ENCODE measurements at regions not wholly inside any gene's neighbourhood (a gene's known extent, or its start where the extent isn't known, plus 50 kb on each side); places are given as distances from the start of the nearest gene placed in this dataset.

GRCh38 chr5:130797303-130797702, 367.8 kb downstream of the HINT1 start:
- no peak for TF ChIP-seq CTCF (IDR thresholded peaks at IDR 0.05)

DNA sequence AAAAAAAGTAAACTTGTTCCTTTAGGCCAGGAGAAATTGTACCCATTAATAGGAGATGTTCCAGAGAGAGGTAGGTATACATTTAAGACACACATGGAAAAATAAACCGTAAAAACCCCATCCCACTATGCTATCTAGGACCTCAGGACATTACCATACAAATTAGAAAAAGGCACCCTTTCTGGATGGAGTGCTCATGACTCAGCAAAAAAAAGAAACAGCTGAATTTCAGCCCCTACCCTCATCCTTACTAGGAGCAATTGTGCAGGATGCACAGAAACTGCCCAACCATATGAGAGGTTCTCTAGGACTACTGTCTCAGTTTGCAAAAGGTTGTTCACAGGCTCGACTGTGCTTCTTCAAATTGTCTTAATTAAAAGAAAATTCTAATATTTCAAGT, 368.2 kb downstream of the HINT1 start:
- TF ChIP-seq CTCF (IDR thresholded peaks at IDR 0.05): no peak

- no peak for TF ChIP-seq CTCF (IDR thresholded peaks at IDR 0.05)
Observed at GRCh38 chr5:130796032-130796431, 369.0 kb downstream of the HINT1 start.

DNA sequence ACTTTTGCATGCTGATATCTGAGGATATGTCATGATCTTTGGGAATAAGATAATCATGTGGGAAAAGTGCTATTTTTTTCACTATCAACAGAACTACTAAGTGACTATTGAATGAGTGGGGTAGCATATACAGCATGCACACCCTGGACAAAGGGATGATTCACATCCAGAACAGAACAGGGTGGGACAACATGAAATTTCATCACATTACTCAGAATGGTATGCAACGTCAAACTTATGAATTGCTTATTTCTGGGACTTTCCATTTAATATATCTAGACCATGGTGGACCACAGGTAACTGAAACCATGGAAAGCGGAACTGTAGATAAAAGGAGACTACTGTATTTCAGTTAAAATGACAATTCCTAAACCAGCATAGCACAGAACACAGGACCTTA, 370.0 kb downstream of the HINT1 start:
- TF ChIP-seq CTCF (IDR thresholded peaks at IDR 0.05): no peak

DNA sequence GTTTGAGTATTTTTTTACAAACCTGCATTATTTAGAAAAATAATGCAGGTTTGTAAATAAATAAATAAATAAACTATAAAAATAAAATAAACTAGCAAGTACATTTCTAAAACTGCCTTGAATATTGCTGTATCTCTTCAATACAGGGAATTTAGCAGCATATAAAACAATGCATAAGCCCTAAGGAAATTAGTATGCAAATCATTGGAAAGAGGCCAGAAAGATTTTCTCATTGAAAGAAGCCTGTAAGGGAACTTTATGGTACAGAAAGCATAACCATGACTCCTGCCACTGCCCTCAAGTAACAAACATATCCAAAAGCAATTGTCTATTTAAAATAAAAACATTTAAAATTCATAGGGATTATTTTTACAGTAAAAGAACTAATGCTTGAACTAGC, 387.3 kb downstream of the HINT1 start:
- no peak for TF ChIP-seq CTCF (IDR thresholded peaks at IDR 0.05)

DNA sequence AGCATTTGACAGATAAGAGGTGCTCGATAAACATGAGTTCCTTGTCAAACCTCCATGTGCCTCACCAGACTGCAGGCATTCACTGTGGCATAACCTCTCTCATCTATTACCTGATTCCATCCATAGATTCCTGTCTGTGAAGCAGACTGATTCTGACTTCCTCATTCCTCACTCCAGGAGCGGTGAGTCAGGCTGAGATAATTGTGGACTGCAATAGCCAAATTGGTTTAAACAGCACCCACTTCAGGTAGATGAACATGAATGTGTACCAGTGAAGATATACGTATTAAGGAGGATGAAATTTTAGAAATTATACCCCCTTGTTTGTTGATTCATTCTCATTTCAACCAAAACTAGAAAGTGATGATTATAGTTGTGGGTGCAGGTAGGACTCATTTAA, 391.2 kb downstream of the HINT1 start:
- TF ChIP-seq CTCF (IDR thresholded peaks at IDR 0.05): no peak

GRCh38 chr5:130762031-130762430, 403.0 kb downstream of the HINT1 start:
- no peak for TF ChIP-seq CTCF (IDR thresholded peaks at IDR 0.05)

DNA sequence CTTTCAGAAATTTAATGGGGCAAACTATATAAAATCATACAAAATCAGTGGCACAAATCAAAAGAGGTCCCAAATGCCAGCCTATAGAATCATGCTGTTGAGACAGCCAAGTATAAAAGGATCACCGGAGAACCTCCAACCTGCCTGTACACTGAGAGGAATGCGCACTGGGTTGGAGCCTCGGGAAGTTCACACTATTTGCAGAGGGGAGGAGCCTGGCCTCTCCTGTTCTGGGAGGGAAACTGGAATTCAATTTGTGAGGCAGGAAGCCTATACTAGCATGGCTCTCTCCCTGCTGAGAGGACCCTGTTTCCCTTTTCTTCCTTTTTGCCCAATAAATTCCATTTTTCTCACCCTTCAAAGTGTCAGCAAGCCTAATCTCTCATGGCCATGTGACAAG, 406.0 kb downstream of the HINT1 start:
- TF ChIP-seq CTCF (IDR thresholded peaks at IDR 0.05): no peak

All from LNCAP (cell line).